Mesendoderm (in vitro differentiated cells): ENCODE measurements at regions not wholly inside any gene's neighbourhood (a gene's known extent, or its start where the extent isn't known, plus 50 kb on each side); places are given as distances from the start of the nearest gene placed in this dataset.
"Not testable (repeated sequence)": the region's sequence is repeated elsewhere in the genome, so short reads cannot be mapped to it uniquely, and the experiment has no call there.

ENCODE experiments used
- DNase-seq: peaks from one replicate; pipeline ENCODE4 v3.0.0; 2013
- H2AK5ac ChIP-seq: 2 replicates; pipeline ENCODE4 v1.6.1; 2013; ENCODE audit warnings: low read length, inconsistent platforms
- H2BK120ac ChIP-seq: 2 replicates; pipeline ENCODE4 v1.6.1; 2013; ENCODE audit warnings: low read depth, mild to moderate bottlenecking, low read length, moderate library complexity, mixed read lengths
- H2BK15ac ChIP-seq: replicated peaks from 2 replicates; pipeline ENCODE4 v1.6.1; 2013; ENCODE audit warnings: low read depth, mild to moderate bottlenecking, moderate library complexity
- H2BK5ac ChIP-seq: 2 replicates; pipeline ENCODE4 v1.6.1; 2013; ENCODE audit warnings: low read length, inconsistent platforms
- H3K18ac ChIP-seq: 2 replicates; pipeline ENCODE4 v1.6.1; 2013; ENCODE audit warnings: mild to moderate bottlenecking, low read length, mixed read lengths
- H3K23ac ChIP-seq: one replicate; pipeline ENCODE4 v1.6.1; 2013; ENCODE audit warnings: low read length
- H3K27ac ChIP-seq: 2 replicates; pipeline ENCODE4 v1.5.1; 2013; ENCODE audit warnings: low read depth, mild to moderate bottlenecking, inconsistent platforms, low read length, moderate library complexity
- H3K27me3 ChIP-seq: 2 replicates; pipeline ENCODE4 v1.6.1; 2013; ENCODE audit warnings: low read length, control low read depth, mild to moderate bottlenecking, inconsistent platforms; ENCODE audit not compliant: insufficient read depth, poor library complexity
- H3K36me3 ChIP-seq: 2 replicates; pipeline ENCODE4 v1.6.1; 2013; ENCODE audit warnings: low read length, inconsistent platforms; ENCODE audit not compliant: control insufficient read depth, insufficient read depth
- H3K4ac ChIP-seq: one replicate; pipeline ENCODE4 v1.6.1; 2013; ENCODE audit warnings: low read depth, mild to moderate bottlenecking, low read length, moderate library complexity
- H3K4me1 ChIP-seq: 2 replicates; pipeline ENCODE4 v1.6.1; 2013; ENCODE audit warnings: low read depth, low read length, inconsistent platforms; ENCODE audit not compliant: control insufficient read depth
- H3K4me2 ChIP-seq: 2 replicates; pipeline ENCODE4 v1.6.1; 2013; ENCODE audit warnings: low read length
- H3K4me3 ChIP-seq: 2 replicates; pipeline ENCODE4 v1.5.1; 2013; ENCODE audit warnings: mild to moderate bottlenecking, low read length
- H3K56ac ChIP-seq: one replicate; pipeline ENCODE4 v1.6.1; 2013; ENCODE audit warnings: low read length
- H3K79me1 ChIP-seq: 2 replicates; pipeline ENCODE4 v1.6.1; 2013; ENCODE audit warnings: low read length, inconsistent platforms
- H3K79me2 ChIP-seq: 2 replicates; pipeline ENCODE4 v1.6.1; 2013; ENCODE audit warnings: mild to moderate bottlenecking, low read length; ENCODE audit not compliant: control insufficient read depth, insufficient read depth
- H3K9ac ChIP-seq: 2 replicates; pipeline ENCODE4 v1.6.1; 2013; ENCODE audit warnings: low read length, inconsistent platforms
- H4K5ac ChIP-seq: one replicate; pipeline ENCODE4 v1.6.1; 2013; ENCODE audit warnings: low read length
- H4K8ac ChIP-seq: one replicate; pipeline ENCODE4 v1.6.1; 2013; ENCODE audit warnings: low read depth, mild to moderate bottlenecking, control low read depth, low read length, moderate library complexity
- WGBS: extraction: QIAGEN DNeasy Blood & Tissue Kit; methylation state at CpG from one replicate; pipeline ENCODE4 v1.1.7; 2013; ENCODE audit warnings: low lambda C conversion rate, missing lambda C conversion rate; ENCODE audit not compliant: insufficient coverage; ENCODE audit errors: extremely low coverage; 5-methylcytosine and 5-hydroxymethylcytosine counted together

DNA sequence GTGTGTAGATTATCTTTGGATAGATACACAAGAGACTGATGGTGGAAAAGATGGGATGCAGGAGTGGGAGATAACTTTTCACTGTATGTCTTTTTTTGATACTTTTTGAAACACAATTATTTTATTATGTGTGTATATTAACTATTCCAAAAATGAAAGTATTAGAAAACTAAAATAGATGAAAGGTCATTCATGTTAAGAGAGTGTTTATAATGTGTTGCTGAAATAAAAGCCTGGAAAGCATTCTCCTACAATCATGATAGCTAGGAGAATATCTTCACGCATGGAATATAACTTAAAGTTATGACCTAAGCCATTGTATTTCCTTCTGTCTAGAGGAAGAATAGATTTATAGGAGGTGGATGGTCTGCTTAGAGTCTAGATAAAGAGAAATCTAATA is 154.8 kb upstream of the MAST4 start:
- no peaks in the 10 kb centered on the region for H3K27me3 ChIP-seq
- H3K79me1 ChIP-seq, result no peaks in the 10 kb centered on the region
- no peak overlapping the region for H3K4me2 ChIP-seq
- H2BK120ac ChIP-seq, result no peak overlapping the region
- no peak for DNase-seq
- H3K79me2 ChIP-seq, result no peaks in the 10 kb centered on the region
- H3K4ac ChIP-seq, result no peak overlapping the region
- H3K36me3 ChIP-seq, result no peaks in the 10 kb centered on the region
- no peak overlapping the region for H4K8ac ChIP-seq
- H3K9ac ChIP-seq, result no peak overlapping the region
- no peak overlapping the region for H3K56ac ChIP-seq
- H2AK5ac ChIP-seq, result no peak overlapping the region
- no peak overlapping the region for H4K5ac ChIP-seq
- H2BK15ac ChIP-seq, result no peak overlapping the region
- H3K4me1 ChIP-seq, result no peaks in the 10 kb centered on the region
- H3K27ac ChIP-seq, result no peak overlapping the region
- H3K4me3 ChIP-seq, result no peak overlapping the region
- no peak overlapping the region for H2BK5ac ChIP-seq
- WGBS, result no CpG with 5 or more reads among the region's 1 CpG
- H3K18ac ChIP-seq, result no peak overlapping the region
- H3K23ac ChIP-seq, result no peak overlapping the region

DNA sequence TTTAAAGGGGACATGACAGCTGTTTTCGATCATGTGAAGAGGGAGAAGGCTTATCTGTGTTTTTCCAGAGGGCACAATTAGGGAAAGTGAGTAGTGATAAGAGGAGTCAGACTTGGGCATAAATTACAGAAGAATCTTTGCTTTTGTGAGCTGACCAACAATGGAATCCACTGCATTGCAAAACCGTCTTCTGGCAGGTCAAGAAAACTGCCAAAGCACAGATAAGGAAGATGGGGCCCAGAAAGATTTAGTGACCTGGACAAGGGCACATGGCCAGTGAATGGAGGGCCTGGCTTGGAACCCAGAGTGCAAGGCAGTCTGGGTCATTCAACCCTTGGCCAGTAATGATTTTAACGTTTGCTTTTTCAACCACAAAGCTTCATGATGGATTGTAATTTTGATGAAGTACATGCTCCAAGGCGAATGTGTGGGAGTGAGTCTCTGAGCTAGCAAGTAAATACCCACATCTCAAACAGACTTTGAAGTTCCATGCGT is 153.2 kb upstream of the MAST4 start:
- no peaks in the 10 kb centered on the region for H3K36me3 ChIP-seq
- no peak overlapping the region for H2AK5ac ChIP-seq
- no peak overlapping the region for H3K18ac ChIP-seq
- H3K27me3 ChIP-seq, result no peaks in the 10 kb centered on the region
- no peaks in the 10 kb centered on the region for H3K4me1 ChIP-seq
- H3K23ac ChIP-seq, result no peak overlapping the region
- H3K4me3 ChIP-seq, result no peak overlapping the region
- H3K79me2 ChIP-seq, result no peaks in the 10 kb centered on the region
- peak; percentile 18 for DNase-seq
- H3K56ac ChIP-seq, result no peak overlapping the region
- H2BK5ac ChIP-seq, result no peak overlapping the region
- no peak overlapping the region for H2BK120ac ChIP-seq
- no peak overlapping the region for H3K27ac ChIP-seq
- no peak overlapping the region for H2BK15ac ChIP-seq
- no peak overlapping the region for H3K4ac ChIP-seq
- no CpG with 5 or more reads among the region's 5 CpGs for WGBS
- H3K9ac ChIP-seq, result no peak overlapping the region
- no peak overlapping the region for H3K4me2 ChIP-seq
- H3K79me1 ChIP-seq, result no peaks in the 10 kb centered on the region
- no peak overlapping the region for H4K8ac ChIP-seq
- H4K5ac ChIP-seq, result no peak overlapping the region

DNA sequence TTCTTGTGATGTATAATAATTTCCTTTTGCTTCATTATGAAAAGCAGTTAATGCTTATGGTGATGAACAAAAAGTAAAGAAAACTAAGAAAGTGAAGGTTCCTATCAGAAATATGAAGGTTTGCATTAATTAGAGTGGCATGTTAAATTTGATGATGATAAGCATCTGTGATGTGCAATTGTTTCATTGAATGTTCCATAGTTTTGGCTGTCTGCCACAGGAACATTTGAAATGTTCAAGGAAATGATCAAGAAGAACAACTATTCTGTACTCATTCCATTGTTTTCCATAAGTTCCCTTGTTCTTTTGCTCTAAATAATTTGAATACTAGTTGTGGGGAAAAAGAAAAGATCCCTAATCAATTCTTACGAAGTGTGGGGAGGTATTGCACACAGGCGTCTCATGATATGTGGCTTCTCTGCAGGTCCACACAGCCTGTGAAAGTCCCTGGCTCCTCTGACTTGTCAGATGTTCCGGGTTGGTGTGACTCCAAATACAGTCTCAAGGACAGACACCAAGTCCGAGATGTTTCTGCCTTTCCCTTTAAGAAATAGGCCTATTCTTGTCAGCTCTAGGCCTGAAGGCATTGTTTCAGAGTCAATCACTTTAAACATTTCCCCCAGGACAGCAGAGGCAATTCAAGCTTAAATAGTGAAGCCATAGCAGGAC is 152.6 kb upstream of the MAST4 start:
- H3K9ac ChIP-seq, result no peak overlapping the region
- no peak overlapping the region for H2BK15ac ChIP-seq
- H2BK5ac ChIP-seq, result no peak overlapping the region
- no peak for DNase-seq
- no CpG with 5 or more reads among the region's 4 CpGs for WGBS
- H3K4me3 ChIP-seq, result no peak overlapping the region
- H3K27me3 ChIP-seq, result no peaks in the 10 kb centered on the region
- no peak overlapping the region for H3K27ac ChIP-seq
- H3K79me1 ChIP-seq, result no peaks in the 10 kb centered on the region
- no peak overlapping the region for H4K5ac ChIP-seq
- no peak overlapping the region for H3K4ac ChIP-seq
- H4K8ac ChIP-seq, result no peak overlapping the region
- no peak overlapping the region for H2AK5ac ChIP-seq
- no peak overlapping the region for H2BK120ac ChIP-seq
- H3K79me2 ChIP-seq, result no peaks in the 10 kb centered on the region
- no peak overlapping the region for H3K4me2 ChIP-seq
- no peak overlapping the region for H3K23ac ChIP-seq
- H3K56ac ChIP-seq, result no peak overlapping the region
- no peaks in the 10 kb centered on the region for H3K36me3 ChIP-seq
- H3K18ac ChIP-seq, result no peak overlapping the region
- no peaks in the 10 kb centered on the region for H3K4me1 ChIP-seq

DNA sequence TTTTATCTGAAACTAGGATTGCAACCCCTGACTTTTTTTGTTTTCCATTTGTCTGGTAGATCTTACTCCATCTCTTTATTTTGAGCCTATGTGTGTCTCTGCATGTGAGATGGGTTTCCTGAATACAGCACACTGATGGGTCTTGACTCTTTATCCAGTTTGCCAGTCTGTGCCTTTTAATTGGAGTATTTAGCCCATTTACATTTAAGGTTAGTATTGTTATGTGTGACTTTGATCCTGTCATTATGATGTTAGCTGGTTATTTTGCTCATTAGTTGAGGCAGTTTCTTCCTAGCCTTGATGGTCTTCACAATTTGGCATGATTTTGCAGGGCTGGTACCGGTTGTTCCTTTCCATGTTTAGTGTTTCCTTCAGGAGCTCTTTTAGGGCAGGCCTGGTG is 148.1 kb upstream of the MAST4 start:
- H3K23ac ChIP-seq, H3K4me3 ChIP-seq, H3K27me3 ChIP-seq, H3K56ac ChIP-seq, H3K79me2 ChIP-seq, H2BK120ac ChIP-seq, H2BK15ac ChIP-seq, H4K8ac ChIP-seq, H3K36me3 ChIP-seq, H3K9ac ChIP-seq, H2BK5ac ChIP-seq, H3K4ac ChIP-seq, H3K4me2 ChIP-seq, DNase-seq, H3K27ac ChIP-seq, H2AK5ac ChIP-seq, H3K4me1 ChIP-seq, H3K18ac ChIP-seq, H3K79me1 ChIP-seq, H4K5ac ChIP-seq: not testable (repeated sequence)
- no CpG with 5 or more reads among the region's 1 CpG for WGBS

DNA sequence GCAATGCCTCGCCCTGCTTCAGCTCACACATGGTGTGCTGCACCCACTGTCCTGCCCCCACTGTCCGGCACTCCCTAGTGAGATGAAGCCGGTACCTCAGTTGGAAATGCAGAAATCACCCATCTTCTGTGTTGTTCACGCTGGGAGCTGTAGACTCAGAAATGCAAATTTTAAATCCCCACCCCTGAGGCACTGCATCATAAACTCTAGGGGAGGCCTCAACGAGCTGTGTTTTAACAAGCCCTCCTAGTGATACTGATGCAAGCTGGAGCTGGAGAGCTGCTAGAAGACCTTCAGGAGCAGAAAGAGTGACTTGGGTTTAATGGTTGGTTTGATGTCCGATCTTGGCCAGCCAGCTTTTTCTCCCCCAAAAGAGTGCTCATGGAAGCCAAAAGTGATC is 146.0 kb upstream of the MAST4 start:
- no peak for DNase-seq
- no CpG with 5 or more reads among the region's 6 CpGs for WGBS

DNA sequence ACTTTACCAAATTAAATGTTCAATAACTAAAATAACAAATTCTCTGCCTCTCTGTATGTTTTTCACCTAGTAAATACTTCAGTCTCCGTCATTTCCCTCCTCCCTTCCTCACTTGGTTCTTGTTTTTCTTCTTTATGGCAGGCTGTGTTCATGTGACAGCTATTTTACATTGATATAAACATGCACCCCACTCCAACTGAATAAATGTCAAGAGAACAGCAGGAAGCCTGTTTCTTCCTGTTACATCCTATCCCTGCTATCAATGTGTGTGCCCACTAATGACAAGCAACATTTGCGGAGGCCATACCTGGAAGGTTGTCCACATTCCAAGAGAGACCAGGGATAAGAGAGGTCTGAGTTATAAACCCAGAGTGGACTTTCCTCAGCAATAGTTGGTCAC is 145.2 kb upstream of the MAST4 start:
- Histone ChIP-seq H3K79me1 (no peaks in the 10 kb centered on the region), H2BK15ac (no peak overlapping the region), H3K23ac (no peak overlapping the region), H3K4me3 (no peak overlapping the region), H4K5ac (no peak overlapping the region), H3K27ac (no peak overlapping the region), H3K9ac (no peak overlapping the region), H2BK5ac (no peak overlapping the region), H3K56ac (no peak overlapping the region), H3K18ac (no peak overlapping the region), H3K36me3 (no peaks in the 10 kb centered on the region), H4K8ac (no peak overlapping the region), H3K4ac (no peak overlapping the region), H3K27me3 (no peaks in the 10 kb centered on the region), H3K4me2 (no peak overlapping the region), H3K4me1 (no peaks in the 10 kb centered on the region), H2BK120ac (no peak overlapping the region), H2AK5ac (no peak overlapping the region), H3K79me2 (no peaks in the 10 kb centered on the region)
- no CpG with 5 or more reads among the region's 2 CpGs for WGBS
- no peak for DNase-seq

More for the DNA sequence above, 146.0 kb upstream of the MAST4 start:
- Histone ChIP-seq H3K27ac (no peak overlapping the region), H4K8ac (no peak overlapping the region), H2BK15ac (no peak overlapping the region), H3K18ac (no peak overlapping the region), H4K5ac (no peak overlapping the region), H3K4me2 (no peak overlapping the region), H3K4ac (no peak overlapping the region), H2AK5ac (no peak overlapping the region), H2BK5ac (no peak overlapping the region), H3K79me2 (no peaks in the 10 kb centered on the region), H3K79me1 (no peaks in the 10 kb centered on the region), H3K9ac (no peak overlapping the region), H3K56ac (no peak overlapping the region), H3K27me3 (no peaks in the 10 kb centered on the region), H3K4me1 (no peaks in the 10 kb centered on the region), H3K4me3 (no peak overlapping the region), H3K36me3 (no peaks in the 10 kb centered on the region), H3K23ac (no peak overlapping the region), H2BK120ac (no peak overlapping the region)
